ENCODE measurements at regions not wholly inside any gene's neighbourhood (a gene's known extent, or its start where the extent isn't known, plus 50 kb on each side); places are given as distances from the start of the nearest gene placed in this dataset.
"Not testable (repeated sequence)": the region's sequence is repeated elsewhere in the genome, so short reads cannot be mapped to it uniquely, and the experiment has no call there.

DNA sequence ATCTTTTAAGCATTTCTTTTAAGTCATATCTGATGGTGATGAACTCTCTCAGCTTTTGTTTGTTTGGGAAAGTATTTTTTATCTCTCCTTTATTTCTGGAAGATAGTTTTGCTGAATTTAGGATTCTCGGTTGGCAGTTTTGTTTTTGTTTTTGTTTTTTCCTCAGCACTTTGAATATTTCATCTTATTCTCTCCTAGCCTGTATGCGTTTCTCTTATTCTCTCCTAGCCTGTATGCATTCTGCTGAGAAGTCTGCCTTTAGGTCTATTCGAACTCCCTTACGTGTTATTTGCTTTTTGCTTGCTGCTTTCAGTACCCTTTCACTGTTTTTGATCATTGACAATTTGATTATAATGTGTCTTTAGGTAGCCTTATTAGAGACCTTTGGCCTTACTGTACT is 787.8 kb upstream of the FAM174A start:
- no peak overlapping the region for H3K9ac ChIP-seq
- H2AFZ ChIP-seq, result no peak overlapping the region
- no peak overlapping the region for H3K4me3 ChIP-seq (ENCODE audit: low read depth, low read length)
- no peaks in the 10 kb centered on the region for H3K9me3 ChIP-seq (ENCODE audit: control insufficient read depth, low read length)
- H3K36me3 ChIP-seq (ENCODE audit: control insufficient read depth, insufficient read depth, low read length), result no peaks in the 10 kb centered on the region
- no peaks in the 10 kb centered on the region for H3K27me3 ChIP-seq (ENCODE audit: control insufficient read depth, insufficient read depth, low read length)
- no peaks in the 10 kb centered on the region for H3K4me1 ChIP-seq
- no peak overlapping the region for H3K27ac ChIP-seq
- TF ChIP-seq, protein P1, sequence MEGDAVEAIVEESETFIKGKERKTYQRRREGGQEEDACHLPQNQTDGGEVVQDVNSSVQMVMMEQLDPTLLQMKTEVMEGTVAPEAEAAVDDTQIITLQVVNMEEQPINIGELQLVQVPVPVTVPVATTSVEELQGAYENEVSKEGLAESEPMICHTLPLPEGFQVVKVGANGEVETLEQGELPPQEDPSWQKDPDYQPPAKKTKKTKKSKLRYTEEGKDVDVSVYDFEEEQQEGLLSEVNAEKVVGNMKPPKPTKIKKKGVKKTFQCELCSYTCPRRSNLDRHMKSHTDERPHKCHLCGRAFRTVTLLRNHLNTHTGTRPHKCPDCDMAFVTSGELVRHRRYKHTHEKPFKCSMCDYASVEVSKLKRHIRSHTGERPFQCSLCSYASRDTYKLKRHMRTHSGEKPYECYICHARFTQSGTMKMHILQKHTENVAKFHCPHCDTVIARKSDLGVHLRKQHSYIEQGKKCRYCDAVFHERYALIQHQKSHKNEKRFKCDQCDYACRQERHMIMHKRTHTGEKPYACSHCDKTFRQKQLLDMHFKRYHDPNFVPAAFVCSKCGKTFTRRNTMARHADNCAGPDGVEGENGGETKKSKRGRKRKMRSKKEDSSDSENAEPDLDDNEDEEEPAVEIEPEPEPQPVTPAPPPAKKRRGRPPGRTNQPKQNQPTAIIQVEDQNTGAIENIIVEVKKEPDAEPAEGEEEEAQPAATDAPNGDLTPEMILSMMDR (IDR thresholded peaks at IDR 0.05), result no peak
- H3K4me2 ChIP-seq (ENCODE audit: low read length), result no peak overlapping the region
- no peaks in the 10 kb centered on the region for H3K79me2 ChIP-seq

DNA sequence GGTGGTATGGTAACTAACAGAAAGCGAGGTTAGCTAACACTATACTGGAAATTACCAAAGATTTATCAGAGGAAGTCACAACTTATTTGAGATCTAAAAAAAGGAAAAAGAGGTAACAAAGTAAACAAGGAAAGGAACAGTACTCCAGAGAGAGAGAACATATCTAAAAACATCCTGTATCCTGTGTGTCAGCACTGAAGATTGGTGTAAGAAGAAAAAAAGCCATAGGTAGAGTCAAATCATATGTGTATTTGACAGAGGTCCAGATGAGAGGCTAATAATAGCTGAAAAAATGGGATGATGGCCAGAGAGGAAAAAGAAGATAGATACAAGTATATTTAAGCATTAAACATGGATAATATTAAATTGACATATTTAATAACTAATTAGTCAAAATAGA is 802.0 kb upstream of the FAM174A start:
- not testable (repeated sequence) for H3K4me1 ChIP-seq; H3K36me3 ChIP-seq (ENCODE audit: control insufficient read depth, insufficient read depth, low read length); H2AFZ ChIP-seq; H3K9ac ChIP-seq; H3K27me3 ChIP-seq (ENCODE audit: control insufficient read depth, insufficient read depth, low read length); H3K79me2 ChIP-seq; H3K4me2 ChIP-seq (ENCODE audit: low read length); H3K27ac ChIP-seq; H3K4me3 ChIP-seq (ENCODE audit: low read depth, low read length); H3K9me3 ChIP-seq (ENCODE audit: control insufficient read depth, low read length)

DNA sequence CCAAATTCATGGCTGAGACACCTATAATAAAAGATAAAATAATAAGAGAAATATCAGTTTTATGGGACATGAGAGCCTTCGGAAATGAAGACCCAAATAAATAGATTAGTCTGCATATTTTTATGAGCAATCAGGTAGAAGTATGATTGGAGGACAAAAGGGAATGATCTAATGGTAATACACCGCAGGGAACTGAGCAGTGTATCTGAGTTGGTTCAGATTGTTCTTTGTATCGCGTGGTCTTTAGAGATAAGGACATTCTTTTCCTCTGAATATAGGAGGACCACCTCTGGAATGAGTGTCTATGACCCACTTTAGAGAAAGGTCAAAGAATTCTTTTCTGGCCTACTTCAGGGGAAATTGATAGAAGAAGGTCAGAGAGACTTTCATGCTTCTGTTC is 801.8 kb upstream of the CHD1 start:
- not testable (repeated sequence) for H3K27me3 ChIP-seq (ENCODE audit: control insufficient read depth, insufficient read depth, low read length); H3K9ac ChIP-seq; H3K4me3 ChIP-seq (ENCODE audit: low read depth, low read length); H3K79me2 ChIP-seq; H3K4me1 ChIP-seq; H2AFZ ChIP-seq; H3K9me3 ChIP-seq (ENCODE audit: control insufficient read depth, low read length); H3K4me2 ChIP-seq (ENCODE audit: low read length); H3K27ac ChIP-seq; H3K36me3 ChIP-seq (ENCODE audit: control insufficient read depth, insufficient read depth, low read length)

DNA sequence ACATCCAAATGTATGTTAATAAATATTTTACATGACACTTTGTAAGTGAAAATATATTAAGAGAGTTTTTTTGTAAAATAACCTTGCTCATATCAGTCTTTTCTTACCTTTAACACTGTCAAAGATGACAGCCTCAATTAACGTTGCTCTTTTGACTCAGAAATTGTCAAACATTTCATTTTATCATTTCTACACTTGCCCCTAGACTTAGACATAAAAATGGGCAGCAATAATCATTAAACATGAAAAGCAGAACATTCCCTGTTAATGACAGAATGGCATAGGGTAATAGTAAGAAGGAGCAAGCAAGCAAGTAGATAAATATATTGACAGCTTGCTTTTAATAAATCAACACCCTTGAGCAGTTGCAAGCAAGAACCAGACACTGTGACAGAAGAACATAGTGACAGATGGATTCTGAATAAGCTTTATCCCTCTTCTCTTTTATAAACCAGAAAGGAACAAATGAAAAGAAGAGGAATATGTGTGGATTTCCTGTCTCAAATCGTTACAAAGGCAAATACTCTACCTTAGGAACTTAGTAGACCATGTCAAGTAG is 796.0 kb upstream of the CHD1 start:
- Histone ChIP-seq H2AFZ (no peak overlapping the region), H3K79me2 (no peaks in the 10 kb centered on the region), H3K9me3 (ENCODE audit: control insufficient read depth, low read length) (no peaks in the 10 kb centered on the region), H3K9ac (no peak overlapping the region), H3K36me3 (ENCODE audit: control insufficient read depth, insufficient read depth, low read length) (no peaks in the 10 kb centered on the region), H3K27ac (no peak overlapping the region), H3K4me2 (ENCODE audit: low read length) (no peak overlapping the region), H3K27me3 (ENCODE audit: control insufficient read depth, insufficient read depth, low read length) (no peaks in the 10 kb centered on the region), H3K4me3 (ENCODE audit: low read depth, low read length) (no peak overlapping the region), H3K4me1 (no peaks in the 10 kb centered on the region)
- TF ChIP-seq, protein P1 (IDR thresholded peaks at IDR 0.05), result no peak

DNA sequence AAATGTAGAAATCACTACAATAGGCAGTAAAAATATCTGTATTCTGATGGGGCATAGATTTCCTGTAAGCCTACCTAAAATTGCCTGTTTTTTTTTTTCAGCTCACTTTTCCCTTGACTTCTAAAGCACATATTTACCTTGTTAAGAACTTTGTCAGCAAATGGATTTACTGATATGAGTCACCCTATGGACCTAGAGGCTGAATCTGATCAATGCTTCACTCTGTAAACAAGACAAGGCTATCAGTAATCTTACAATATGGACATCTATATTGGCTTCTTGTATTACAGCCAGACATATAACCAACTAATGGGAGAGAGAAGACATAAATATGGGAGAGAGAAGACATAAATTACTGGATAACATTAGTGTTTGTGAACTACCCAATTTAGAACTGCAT is 792.7 kb upstream of the CHD1 start:
- Histone ChIP-seq H3K36me3 (ENCODE audit: control insufficient read depth, insufficient read depth, low read length) (no peaks in the 10 kb centered on the region), H3K9ac (no peak overlapping the region), H3K4me2 (ENCODE audit: low read length) (no peak overlapping the region), H3K27me3 (ENCODE audit: control insufficient read depth, insufficient read depth, low read length) (no peaks in the 10 kb centered on the region), H3K27ac (no peak overlapping the region), H2AFZ (no peak overlapping the region), H3K4me1 (no peaks in the 10 kb centered on the region), H3K4me3 (ENCODE audit: low read depth, low read length) (no peak overlapping the region), H3K79me2 (no peaks in the 10 kb centered on the region), H3K9me3 (ENCODE audit: control insufficient read depth, low read length) (no peaks in the 10 kb centered on the region)
- TF ChIP-seq, protein P1 (IDR thresholded peaks at IDR 0.05), result no peak

DNA sequence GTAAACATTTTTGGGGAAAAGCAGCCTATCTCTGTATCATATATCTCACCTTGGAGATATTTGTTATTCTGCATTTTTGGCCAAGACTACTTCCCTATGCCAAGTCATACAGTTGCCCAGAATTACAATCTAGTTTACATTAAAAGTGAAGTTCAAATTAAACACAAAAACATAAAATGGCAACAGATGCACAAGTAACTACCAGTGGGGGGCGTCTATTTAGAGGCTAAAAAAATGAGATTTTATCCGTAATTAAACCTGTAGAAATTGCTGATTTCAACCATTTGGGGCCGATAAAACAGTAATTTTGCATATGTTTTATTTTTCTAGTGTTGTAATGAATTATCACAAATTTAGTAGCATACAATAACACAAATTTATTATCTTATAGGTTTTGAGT is 787.1 kb upstream of the CHD1 start:
- no peak overlapping the region for H3K4me3 ChIP-seq (ENCODE audit: low read depth, low read length)
- H2AFZ ChIP-seq, result no peak overlapping the region
- no peaks in the 10 kb centered on the region for H3K27me3 ChIP-seq (ENCODE audit: control insufficient read depth, insufficient read depth, low read length)
- H3K27ac ChIP-seq, result no peak overlapping the region
- TF ChIP-seq, protein P1 (IDR thresholded peaks at IDR 0.05), result no peak
- no peak overlapping the region for H3K4me2 ChIP-seq (ENCODE audit: low read length)
- H3K9ac ChIP-seq, result no peak overlapping the region
- no peaks in the 10 kb centered on the region for H3K4me1 ChIP-seq
- H3K36me3 ChIP-seq (ENCODE audit: control insufficient read depth, insufficient read depth, low read length), result no peaks in the 10 kb centered on the region
- no peaks in the 10 kb centered on the region for H3K9me3 ChIP-seq (ENCODE audit: control insufficient read depth, low read length)
- H3K79me2 ChIP-seq, result no peaks in the 10 kb centered on the region
